A673 (cell line): ENCODE measurements at regions not wholly inside any gene's neighbourhood (a gene's known extent, or its start where the extent isn't known, plus 50 kb on each side); places are given as distances from the start of the nearest gene placed in this dataset.

Experiments
- BruUV-seq: library from RNA; stranded (reverse); fragments of 400-500 nt; replicated peaks from 2 replicates; lab custom pipeline; 2021; lab: Mats Ljungman, UMichigan
- CTCF ChIA-PET: fragments of 300-600 bp; sonication (Branson Sonifier 250); formaldehyde crosslinking; loops from one replicate; lab custom pipeline; 2022; ENCODE audit warnings: antibody characterized with exemption; lab: Charles Lee
- POLR2A ChIA-PET: fragments of 300-600 bp; sonication (Branson Sonifier 250); formaldehyde crosslinking; loops from one replicate; lab custom pipeline; 2022; ENCODE audit warnings: antibody characterized with exemption; ENCODE audit not compliant: low non-redundant PET; lab: Charles Lee
- DNase-seq: peaks from one replicate; pipeline ENCODE4 v3.0.0-alpha.2; 2015; ENCODE audit warnings: low spot score
- H3K27ac ChIP-seq: fragments of 200-600 bp; sonication (generic); 2 replicates; pipeline ENCODE4 v1.5.1; 2016; ENCODE audit warnings: mixed run types, low read depth, mild to moderate bottlenecking, mixed read lengths, antibody characterized with exemption, low read length; ENCODE audit not compliant: poor library complexity, severe bottlenecking
- H3K27me3 ChIP-seq: fragments of 200-600 bp; sonication (generic); replicated peaks from 2 replicates; pipeline ENCODE4 v1.6.1; 2017; ENCODE audit warnings: mixed run types, low read depth, mild to moderate bottlenecking, mixed read lengths, antibody characterized with exemption, low read length; ENCODE audit not compliant: insufficient read depth, poor library complexity
- H3K36me3 ChIP-seq: fragments of 200-600 bp; sonication (generic); 2 replicates; pipeline ENCODE4 v1.6.1; 2016; ENCODE audit warnings: mixed run types, mild to moderate bottlenecking, mixed read lengths, antibody characterized with exemption, low read length; ENCODE audit not compliant: insufficient read depth, poor library complexity, severe bottlenecking
- H3K4me1 ChIP-seq: fragments of 200-600 bp; sonication (generic); 2 replicates; pipeline ENCODE4 v1.6.1; 2017; ENCODE audit warnings: mixed run types, mild to moderate bottlenecking, mixed read lengths, antibody characterized with exemption, low read length; ENCODE audit not compliant: insufficient read depth, poor library complexity, severe bottlenecking
- H3K4me3 ChIP-seq: fragments of 200-600 bp; sonication (generic); 2 replicates; pipeline ENCODE4 v1.5.1; 2016; ENCODE audit warnings: low read depth, mixed run types, mild to moderate bottlenecking, mixed read lengths, low read length; ENCODE audit not compliant: poor library complexity, severe bottlenecking
- H3K9me3 ChIP-seq: fragments of 200-600 bp; sonication (generic); 2 replicates; pipeline ENCODE4 v1.6.1; 2016; ENCODE audit warnings: mixed run types, low read depth, mild to moderate bottlenecking, mixed read lengths, antibody characterized with exemption, low read length; ENCODE audit not compliant: poor library complexity, severe bottlenecking
- EZH2 ChIP-seq: fragments of 200-600 bp; sonication (generic); IDR thresholded peaks from 2 replicates; pipeline ENCODE4 v1.6.1; 2017; ENCODE audit warnings: borderline replicate concordance, low read depth, mild to moderate bottlenecking, mixed read lengths, antibody characterized with exemption, low read length; ENCODE audit not compliant: poor library complexity, severe bottlenecking
- intact Hi-C: fragments of 100-400 bp; cut with micrococcal nuclease; formaldehyde crosslinking; loops from one replicate; pipeline ENCODE4 v1.10.0; 2022; ENCODE audit not compliant: unreplicated experiment
- TF ChIP-seq, protein P1 (sequence below): fragments of 300-800, 200-600 bp; sonication (generic); conservative IDR thresholded peaks from 2 replicates; pipeline ENCODE4 v1.5.1; 2017; ENCODE audit warnings: low read depth, mild to moderate bottlenecking, antibody characterized with exemption, low read length, moderate library complexity, mixed read lengths

DNA sequence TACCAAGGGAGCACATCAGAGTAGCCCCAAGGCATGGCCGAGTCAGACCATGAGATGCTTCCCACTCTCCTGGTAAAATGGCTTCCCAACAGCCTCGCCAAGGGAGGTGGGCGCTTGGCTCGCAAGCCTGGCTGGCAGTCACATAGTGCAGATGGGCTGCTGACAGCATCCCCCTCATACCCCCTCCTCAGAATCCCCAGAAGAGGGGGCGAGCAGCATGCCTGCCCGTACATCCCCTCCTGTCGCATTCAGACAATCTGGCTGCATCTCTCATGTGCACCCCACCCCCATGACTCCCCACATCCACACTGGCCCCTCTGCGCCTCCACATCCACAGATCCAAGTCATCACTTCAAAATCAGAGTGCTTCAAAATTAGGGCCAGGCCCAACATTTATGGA lies 54.0 kb upstream of the CES5A start:
- Histone ChIP-seq H3K4me1 (no peaks in the 10 kb centered on the region), H3K4me3 (no peak overlapping the region), H3K27ac (no peak overlapping the region), H3K27me3 (peaks cover 17% of the 10 kb centered on the region), H3K36me3 (no peaks in the 10 kb centered on the region), H3K9me3 (no peaks in the 10 kb centered on the region)
- CTCF ChIA-PET: no interaction called here
- no TSS peak for BruUV-seq
- POLR2A ChIA-PET: no interaction called here
- DNase-seq: no peak
- intact Hi-C loops: no loop called here
- TF ChIP-seq, protein P1, sequence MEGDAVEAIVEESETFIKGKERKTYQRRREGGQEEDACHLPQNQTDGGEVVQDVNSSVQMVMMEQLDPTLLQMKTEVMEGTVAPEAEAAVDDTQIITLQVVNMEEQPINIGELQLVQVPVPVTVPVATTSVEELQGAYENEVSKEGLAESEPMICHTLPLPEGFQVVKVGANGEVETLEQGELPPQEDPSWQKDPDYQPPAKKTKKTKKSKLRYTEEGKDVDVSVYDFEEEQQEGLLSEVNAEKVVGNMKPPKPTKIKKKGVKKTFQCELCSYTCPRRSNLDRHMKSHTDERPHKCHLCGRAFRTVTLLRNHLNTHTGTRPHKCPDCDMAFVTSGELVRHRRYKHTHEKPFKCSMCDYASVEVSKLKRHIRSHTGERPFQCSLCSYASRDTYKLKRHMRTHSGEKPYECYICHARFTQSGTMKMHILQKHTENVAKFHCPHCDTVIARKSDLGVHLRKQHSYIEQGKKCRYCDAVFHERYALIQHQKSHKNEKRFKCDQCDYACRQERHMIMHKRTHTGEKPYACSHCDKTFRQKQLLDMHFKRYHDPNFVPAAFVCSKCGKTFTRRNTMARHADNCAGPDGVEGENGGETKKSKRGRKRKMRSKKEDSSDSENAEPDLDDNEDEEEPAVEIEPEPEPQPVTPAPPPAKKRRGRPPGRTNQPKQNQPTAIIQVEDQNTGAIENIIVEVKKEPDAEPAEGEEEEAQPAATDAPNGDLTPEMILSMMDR: no peak
- TF ChIP-seq EZH2: no peak

DNA sequence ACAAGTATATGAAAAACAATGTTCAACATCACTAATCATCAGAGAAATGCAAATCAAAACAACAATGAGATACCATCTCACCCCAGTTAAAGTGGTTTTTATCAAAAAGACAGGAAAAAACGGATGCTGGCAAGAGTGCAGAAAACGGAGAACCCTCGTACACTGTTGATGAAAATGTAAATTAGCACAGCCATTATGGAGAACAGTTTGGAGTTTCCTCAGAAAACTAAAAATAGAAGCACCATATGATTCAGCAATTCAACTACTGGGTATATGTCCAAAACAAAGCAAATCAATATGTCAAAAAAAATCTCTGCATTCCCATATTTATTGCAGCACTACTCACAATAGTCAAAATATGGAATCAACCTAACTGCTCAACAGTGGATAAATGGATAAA lies 50.1 kb upstream of the CES5A start:
- no TSS peak for BruUV-seq
- POLR2A ChIA-PET: no interaction called here
- H3K4me3 ChIP-seq: no peak overlapping the region
- no peak for TF ChIP-seq EZH2
- no peaks in the 10 kb centered on the region for H3K4me1 ChIP-seq
- no peaks in the 10 kb centered on the region for H3K9me3 ChIP-seq
- H3K36me3 ChIP-seq: no peaks in the 10 kb centered on the region
- H3K27me3 ChIP-seq: peaks cover 43% of the 10 kb centered on the region
- no peak for DNase-seq
- CTCF ChIA-PET: no interaction called here
- intact Hi-C loops: no loop called here
- no peak overlapping the region for H3K27ac ChIP-seq
